ENCODE measurements at regions not wholly inside any gene's neighbourhood (a gene's known extent, or its start where the extent isn't known, plus 50 kb on each side); places are given as distances from the start of the nearest gene placed in this dataset.

GRCh38 chr11:81278991-81279390 lies 1454.7 kb downstream of the FAM181B start:
- DNase-seq (ENCODE audit: low spot score): no peak
- in situ Hi-C loops (cut with MboI; ENCODE audit: low pct_unique_long_range_greater_than_20kb, low sequenced_read_pairs, unreplicated experiment): no loop called here
- TF ChIP-seq CTCF (IDR thresholded peaks at IDR 0.05; ENCODE audit: extremely low read depth, insufficient read depth, missing control alignments): no peak

GRCh38 chr11:81270686-81271085 lies 1463.0 kb downstream of the FAM181B start:
- in situ Hi-C loops (cut with MboI; ENCODE audit: low pct_unique_long_range_greater_than_20kb, low sequenced_read_pairs, unreplicated experiment): no loop called here
- no peak for TF ChIP-seq CTCF (IDR thresholded peaks at IDR 0.05; ENCODE audit: extremely low read depth, insufficient read depth, missing control alignments)
- DNase-seq (ENCODE audit: low spot score): no peak

- in situ Hi-C loops (cut with MboI; ENCODE audit: low pct_unique_long_range_greater_than_20kb, low sequenced_read_pairs, unreplicated experiment): no loop called here
- no peak for DNase-seq (ENCODE audit: low spot score)
- no peak for TF ChIP-seq CTCF (IDR thresholded peaks at IDR 0.05; ENCODE audit: extremely low read depth, insufficient read depth, missing control alignments)
Measured at GRCh38 chr11:81267246-81267645, 1466.4 kb downstream of the FAM181B start.

GRCh38 chr11:81259471-81259870 lies 1474.2 kb downstream of the FAM181B start:
- no peak for DNase-seq (ENCODE audit: low spot score)
- no peak for TF ChIP-seq CTCF (IDR thresholded peaks at IDR 0.05; ENCODE audit: extremely low read depth, insufficient read depth, missing control alignments)
- in situ Hi-C loops (cut with MboI; ENCODE audit: low pct_unique_long_range_greater_than_20kb, low sequenced_read_pairs, unreplicated experiment): no loop called here

- in situ Hi-C loops (cut with MboI; ENCODE audit: low pct_unique_long_range_greater_than_20kb, low sequenced_read_pairs, unreplicated experiment): no loop called here
- TF ChIP-seq CTCF (IDR thresholded peaks at IDR 0.05; ENCODE audit: extremely low read depth, insufficient read depth, missing control alignments): no peak
- DNase-seq (ENCODE audit: low spot score): no peak
Measured at GRCh38 chr11:81255895-81256294, 1477.8 kb downstream of the FAM181B start.

- no peak for DNase-seq (ENCODE audit: low spot score)
- in situ Hi-C loops (cut with MboI; ENCODE audit: low pct_unique_long_range_greater_than_20kb, low sequenced_read_pairs, unreplicated experiment): no loop called here
- TF ChIP-seq CTCF (IDR thresholded peaks at IDR 0.05; ENCODE audit: extremely low read depth, insufficient read depth, missing control alignments): no peak
Measured at GRCh38 chr11:81253244-81253643, 1480.4 kb downstream of the FAM181B start.

GRCh38 chr11:81246941-81247340 lies 1486.7 kb downstream of the FAM181B start:
- in situ Hi-C loops (cut with MboI; ENCODE audit: low pct_unique_long_range_greater_than_20kb, low sequenced_read_pairs, unreplicated experiment): no loop called here
- DNase-seq (ENCODE audit: low spot score): no peak
- TF ChIP-seq CTCF (IDR thresholded peaks at IDR 0.05; ENCODE audit: extremely low read depth, insufficient read depth, missing control alignments): no peak

Measured in GM13977 (cell line).